ENCODE measurements at regions not wholly inside any gene's neighbourhood (a gene's known extent, or its start where the extent isn't known, plus 50 kb on each side); places are given as distances from the start of the nearest gene placed in this dataset.
"Not testable (repeated sequence)": the region's sequence is repeated elsewhere in the genome, so short reads cannot be mapped to it uniquely, and the experiment has no call there.

DNA sequence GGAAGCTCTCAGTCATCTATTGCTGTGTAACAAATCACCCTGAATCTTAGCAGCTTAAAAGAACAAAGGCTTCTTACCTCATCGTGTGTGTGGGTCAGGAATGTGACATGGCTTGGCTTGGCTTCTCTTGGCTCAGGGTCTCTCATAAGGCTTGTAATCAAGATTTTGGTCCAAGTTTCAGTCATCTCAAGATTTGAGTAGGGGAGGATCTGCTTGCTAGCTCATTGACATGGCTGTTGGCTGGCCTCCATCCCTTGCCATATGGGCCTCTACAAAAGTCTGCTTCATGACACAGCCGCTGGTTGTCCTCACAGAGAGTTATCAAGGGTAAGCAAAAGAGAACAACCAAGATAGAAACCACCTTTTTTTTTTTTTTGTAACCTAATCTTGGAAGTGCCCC is 207.7 kb downstream of the PTPRC start:
- peaks cover 24% of the 10 kb centered on the region for H3K4me1 ChIP-seq (ENCODE audit: insufficient read depth, poor library complexity, severe bottlenecking)
- H3K4me3 ChIP-seq (ENCODE audit: severe bottlenecking) = no peak overlapping the region
- no peaks in the 10 kb centered on the region for H3K9me3 ChIP-seq (ENCODE audit: severe bottlenecking)
- H3K36me3 ChIP-seq (ENCODE audit: low read depth) = peaks cover 25% of the 10 kb centered on the region
- H3K27me3 ChIP-seq (ENCODE audit: insufficient read depth, poor library complexity, severe bottlenecking) = no peaks in the 10 kb centered on the region
- DNase-seq (ENCODE audit: low spot score) (no peak), ATAC-seq (ENCODE audit: low read depth) (no peak)
- TF ChIP-seq, protein P1, sequence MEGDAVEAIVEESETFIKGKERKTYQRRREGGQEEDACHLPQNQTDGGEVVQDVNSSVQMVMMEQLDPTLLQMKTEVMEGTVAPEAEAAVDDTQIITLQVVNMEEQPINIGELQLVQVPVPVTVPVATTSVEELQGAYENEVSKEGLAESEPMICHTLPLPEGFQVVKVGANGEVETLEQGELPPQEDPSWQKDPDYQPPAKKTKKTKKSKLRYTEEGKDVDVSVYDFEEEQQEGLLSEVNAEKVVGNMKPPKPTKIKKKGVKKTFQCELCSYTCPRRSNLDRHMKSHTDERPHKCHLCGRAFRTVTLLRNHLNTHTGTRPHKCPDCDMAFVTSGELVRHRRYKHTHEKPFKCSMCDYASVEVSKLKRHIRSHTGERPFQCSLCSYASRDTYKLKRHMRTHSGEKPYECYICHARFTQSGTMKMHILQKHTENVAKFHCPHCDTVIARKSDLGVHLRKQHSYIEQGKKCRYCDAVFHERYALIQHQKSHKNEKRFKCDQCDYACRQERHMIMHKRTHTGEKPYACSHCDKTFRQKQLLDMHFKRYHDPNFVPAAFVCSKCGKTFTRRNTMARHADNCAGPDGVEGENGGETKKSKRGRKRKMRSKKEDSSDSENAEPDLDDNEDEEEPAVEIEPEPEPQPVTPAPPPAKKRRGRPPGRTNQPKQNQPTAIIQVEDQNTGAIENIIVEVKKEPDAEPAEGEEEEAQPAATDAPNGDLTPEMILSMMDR (IDR thresholded peaks at IDR 0.05; ENCODE audit: poor library complexity, severe bottlenecking) = no peak
- no peak overlapping the region for H3K27ac ChIP-seq (ENCODE audit: poor library complexity, severe bottlenecking)

DNA sequence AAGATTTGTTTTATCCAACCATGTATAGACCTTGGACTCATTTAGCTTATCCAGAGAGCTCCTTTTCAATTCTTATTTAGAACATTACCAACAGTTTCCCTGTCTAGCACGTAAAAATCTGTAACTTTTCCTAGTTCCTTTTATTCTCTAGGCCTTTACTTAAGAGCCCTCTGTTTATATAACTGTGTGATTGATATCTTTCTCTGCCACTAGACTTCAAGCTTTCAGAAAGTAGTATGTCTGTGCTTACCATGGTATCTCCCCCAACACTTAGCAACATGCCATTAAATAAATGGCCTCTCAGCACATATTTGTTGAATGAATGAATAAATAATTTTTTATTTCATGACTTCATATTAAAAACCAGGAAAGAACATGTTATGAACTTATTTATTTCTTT is 209.4 kb downstream of the PTPRC start:
- no peak for ATAC-seq (ENCODE audit: low read depth)
- DNase-seq (ENCODE audit: low spot score) = no peak
- TF ChIP-seq, protein P1 (IDR thresholded peaks at IDR 0.05; ENCODE audit: poor library complexity, severe bottlenecking) = no peak
- no peak overlapping the region for H3K4me3 ChIP-seq (ENCODE audit: severe bottlenecking)
- H3K9me3 ChIP-seq (ENCODE audit: severe bottlenecking) = no peaks in the 10 kb centered on the region
- no peaks in the 10 kb centered on the region for H3K27me3 ChIP-seq (ENCODE audit: insufficient read depth, poor library complexity, severe bottlenecking)
- peaks cover 24% of the 10 kb centered on the region for H3K4me1 ChIP-seq (ENCODE audit: insufficient read depth, poor library complexity, severe bottlenecking)
- no peak overlapping the region for H3K27ac ChIP-seq (ENCODE audit: poor library complexity, severe bottlenecking)
- H3K36me3 ChIP-seq (ENCODE audit: low read depth) = peaks cover 25% of the 10 kb centered on the region

DNA sequence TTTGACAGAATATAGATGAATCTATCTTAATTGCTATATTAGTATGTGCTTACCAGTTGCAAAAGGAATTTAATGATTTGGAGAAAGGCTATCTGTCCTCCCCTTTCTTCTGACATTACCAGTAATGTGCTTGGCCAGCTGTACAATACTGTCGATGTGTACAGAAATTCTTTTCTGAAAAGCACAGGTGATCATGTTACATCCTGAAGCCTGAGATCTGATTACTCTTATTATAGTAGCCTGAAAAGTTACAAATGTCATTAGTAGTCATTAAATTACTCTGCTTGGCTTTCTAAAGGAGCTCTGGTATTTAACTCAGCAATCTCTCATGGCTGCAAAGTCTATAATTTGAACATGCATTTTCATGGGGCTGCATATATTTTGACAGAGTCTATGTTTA is 209.8 kb downstream of the PTPRC start:
- Histone ChIP-seq H3K27ac (ENCODE audit: poor library complexity, severe bottlenecking) (no peak overlapping the region), H3K9me3 (ENCODE audit: severe bottlenecking) (no peaks in the 10 kb centered on the region), H3K4me3 (ENCODE audit: severe bottlenecking) (no peak overlapping the region), H3K36me3 (ENCODE audit: low read depth) (peaks cover 25% of the 10 kb centered on the region), H3K4me1 (ENCODE audit: insufficient read depth, poor library complexity, severe bottlenecking) (peaks cover 24% of the 10 kb centered on the region), H3K27me3 (ENCODE audit: insufficient read depth, poor library complexity, severe bottlenecking) (no peaks in the 10 kb centered on the region)
- no peak for DNase-seq (ENCODE audit: low spot score)
- no peak for ATAC-seq (ENCODE audit: low read depth)
- TF ChIP-seq, protein P1 (IDR thresholded peaks at IDR 0.05; ENCODE audit: poor library complexity, severe bottlenecking) = no peak

DNA sequence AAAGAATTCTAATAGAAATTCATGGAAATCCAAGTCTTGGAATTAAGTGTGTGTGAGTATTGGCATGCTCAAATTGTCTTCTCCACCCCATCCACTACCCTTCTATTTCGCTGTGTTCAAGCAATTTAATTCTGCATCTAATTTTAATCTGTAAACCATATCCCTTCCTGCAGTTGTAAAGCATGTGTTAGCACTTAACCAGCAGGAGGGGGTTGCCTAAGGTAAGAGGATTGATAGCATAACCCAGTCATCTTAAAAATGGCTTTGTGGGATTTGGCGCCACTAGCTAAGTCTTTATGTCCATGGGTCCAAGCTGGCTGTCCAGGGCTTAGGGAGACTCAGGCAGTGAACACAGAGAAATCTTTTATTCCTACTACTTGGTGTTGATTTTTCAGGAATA is 210.3 kb downstream of the PTPRC start:
- ATAC-seq (ENCODE audit: low read depth) (no peak), DNase-seq (ENCODE audit: low spot score) (no peak)
- Histone ChIP-seq H3K9me3 (ENCODE audit: severe bottlenecking) (no peaks in the 10 kb centered on the region), H3K4me3 (ENCODE audit: severe bottlenecking) (no peak overlapping the region), H3K27ac (ENCODE audit: poor library complexity, severe bottlenecking) (no peak overlapping the region), H3K27me3 (ENCODE audit: insufficient read depth, poor library complexity, severe bottlenecking) (no peaks in the 10 kb centered on the region), H3K4me1 (ENCODE audit: insufficient read depth, poor library complexity, severe bottlenecking) (peaks cover 24% of the 10 kb centered on the region), H3K36me3 (ENCODE audit: low read depth) (peaks cover 25% of the 10 kb centered on the region)
- TF ChIP-seq, protein P1 (IDR thresholded peaks at IDR 0.05; ENCODE audit: poor library complexity, severe bottlenecking) = no peak

DNA sequence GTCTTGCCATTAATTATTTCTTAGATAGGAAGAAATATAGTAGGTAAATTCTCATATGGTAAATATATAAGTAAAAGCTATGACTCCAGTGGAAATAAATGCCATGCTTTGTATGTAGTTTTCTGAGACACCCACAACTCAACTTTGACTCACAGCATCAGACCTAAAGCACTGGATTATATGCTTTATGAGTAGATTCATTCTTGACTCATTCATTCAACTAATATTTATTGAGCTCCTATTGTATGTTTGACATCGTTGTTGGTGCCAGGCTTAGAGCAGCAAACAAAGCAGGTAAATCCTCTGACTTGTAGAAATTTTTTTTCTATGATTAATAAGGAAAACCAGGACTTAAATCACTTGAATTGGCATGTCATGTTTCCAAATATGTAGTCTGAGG is 211.4 kb downstream of the PTPRC start:
- peak; percentile 94 for ATAC-seq (ENCODE audit: low read depth)
- Histone ChIP-seq H3K4me1 (ENCODE audit: insufficient read depth, poor library complexity, severe bottlenecking) (peaks cover 24% of the 10 kb centered on the region), H3K9me3 (ENCODE audit: severe bottlenecking) (no peaks in the 10 kb centered on the region), H3K27me3 (ENCODE audit: insufficient read depth, poor library complexity, severe bottlenecking) (no peaks in the 10 kb centered on the region), H3K27ac (ENCODE audit: poor library complexity, severe bottlenecking) (peak overlapping the region; percentile 37), H3K36me3 (ENCODE audit: low read depth) (peaks cover 25% of the 10 kb centered on the region), H3K4me3 (ENCODE audit: severe bottlenecking) (no peak overlapping the region)
- DNase-seq (ENCODE audit: low spot score) = no peak
- TF ChIP-seq, protein P1 (IDR thresholded peaks at IDR 0.05; ENCODE audit: poor library complexity, severe bottlenecking) = no peak

DNA sequence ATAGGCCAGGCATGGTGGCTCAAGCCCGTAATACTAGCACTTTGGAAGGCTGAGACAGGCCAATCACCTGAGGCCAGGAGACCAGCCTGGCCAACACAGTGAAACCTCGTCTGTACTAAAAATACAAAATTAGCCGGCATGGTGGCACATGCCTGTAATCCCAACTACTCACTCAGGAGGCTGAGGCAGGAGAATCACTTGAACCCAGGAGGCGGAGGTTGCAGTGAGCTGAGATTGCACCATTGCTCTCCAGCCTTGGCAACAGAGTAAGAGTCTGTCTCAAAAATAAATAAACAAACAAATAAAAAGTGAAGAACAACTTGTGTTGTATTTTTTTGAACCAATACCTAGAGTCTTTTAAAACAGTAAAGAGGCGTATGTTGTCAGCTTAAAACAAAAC is 212.1 kb downstream of the PTPRC start:
- not testable (repeated sequence) for DNase-seq (ENCODE audit: low spot score); H3K27me3 ChIP-seq (ENCODE audit: insufficient read depth, poor library complexity, severe bottlenecking); ATAC-seq (ENCODE audit: low read depth); H3K9me3 ChIP-seq (ENCODE audit: severe bottlenecking); H3K4me3 ChIP-seq (ENCODE audit: severe bottlenecking)
- H3K27ac ChIP-seq (ENCODE audit: poor library complexity, severe bottlenecking) = peak overlapping the region; percentile 37
- H3K36me3 ChIP-seq (ENCODE audit: low read depth) = peaks cover 25% of the 10 kb centered on the region
- peaks cover 24% of the 10 kb centered on the region for H3K4me1 ChIP-seq (ENCODE audit: insufficient read depth, poor library complexity, severe bottlenecking)
